HEK293T (cell line): ENCODE measurements at regions not wholly inside any gene's neighbourhood (a gene's known extent, or its start where the extent isn't known, plus 50 kb on each side); places are given as distances from the start of the nearest gene placed in this dataset.

ENCODE experiments used
- SUZ12 ChIP-seq: fragments of 450-650 bp; IDR thresholded peaks from 2 replicates; pipeline ENCODE4 v1.6.1; 2016; ENCODE audit warnings: mild to moderate bottlenecking
- TARDBP ChIP-seq: fragments of 450-650 bp; IDR thresholded peaks from 2 replicates; pipeline ENCODE4 v1.6.1; 2016

- TF ChIP-seq TARDBP, result no peak
- no peak for TF ChIP-seq SUZ12
These were observed 127.7 kb downstream of the DMAC1 start for GRCh38 chr9:7671847-7672246.
